C4-2B (cell line): ENCODE measurements at regions not wholly inside any gene's neighbourhood (a gene's known extent, or its start where the extent isn't known, plus 50 kb on each side); places are given as distances from the start of the nearest gene placed in this dataset.

Experiments
- H3K27ac ChIP-seq: fragments of 450-650 bp; 2 replicates; pipeline ENCODE4 v1.5.1; 2017
- CTCF ChIP-seq: fragments of 450-650 bp; conservative IDR thresholded peaks from 2 replicates; pipeline ENCODE4 v1.5.1; 2017; ENCODE audit warnings: mild to moderate bottlenecking
- ZFX ChIP-seq: fragments of 450-650 bp; IDR thresholded peaks from 2 replicates; pipeline ENCODE4 v1.6.1; 2017

- no peak for TF ChIP-seq CTCF
- TF ChIP-seq ZFX: no peak
- no peak overlapping the region for H3K27ac ChIP-seq
Measured at GRCh38 chr5:4113426-4113825, 517.8 kb downstream of the IRX1 start.

GRCh38 chr5:4113905-4114304, 518.3 kb downstream of the IRX1 start:
- TF ChIP-seq ZFX: no peak
- TF ChIP-seq CTCF: no peak
- H3K27ac ChIP-seq: no peak overlapping the region

DNA sequence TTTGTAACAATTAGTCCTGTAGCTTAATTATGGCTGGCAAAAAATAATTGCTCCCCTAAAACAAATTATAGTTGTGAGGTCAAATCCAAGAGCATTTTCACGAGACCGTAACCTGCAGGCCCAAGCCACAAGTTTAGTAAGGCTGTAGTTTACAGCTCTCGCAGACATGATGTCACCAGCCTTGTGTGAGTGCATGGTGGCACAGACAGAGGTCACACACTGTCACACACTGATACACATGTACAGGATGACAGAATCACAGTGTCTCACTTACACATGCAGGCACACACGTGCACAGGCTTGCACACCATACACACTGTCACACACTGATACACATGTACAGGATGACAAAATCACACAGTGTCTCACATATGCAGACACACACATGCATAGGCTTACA, 518.8 kb downstream of the IRX1 start:
- no peak overlapping the region for H3K27ac ChIP-seq
- TF ChIP-seq ZFX (no peak), CTCF (no peak)

DNA sequence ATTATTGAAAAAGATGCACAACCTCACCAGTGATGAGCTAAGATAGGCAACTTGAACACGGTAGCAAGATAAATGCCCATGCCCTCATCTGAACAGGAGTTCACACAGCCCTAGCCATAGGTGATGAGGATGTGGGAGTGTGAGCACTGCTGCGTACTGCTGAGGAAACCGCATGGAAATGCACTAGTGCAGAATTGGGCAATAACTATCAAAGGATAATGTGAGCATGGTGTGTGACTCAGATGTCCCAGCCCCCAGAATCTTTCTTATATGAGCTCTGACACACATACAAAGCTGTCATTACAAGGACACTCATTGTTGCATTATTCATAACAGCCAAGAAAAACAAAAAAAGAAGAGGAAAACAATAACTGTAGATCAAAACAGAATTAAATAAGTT, 521.2 kb downstream of the IRX1 start:
- no peak overlapping the region for H3K27ac ChIP-seq
- TF ChIP-seq CTCF (no peak), ZFX (no peak)

DNA sequence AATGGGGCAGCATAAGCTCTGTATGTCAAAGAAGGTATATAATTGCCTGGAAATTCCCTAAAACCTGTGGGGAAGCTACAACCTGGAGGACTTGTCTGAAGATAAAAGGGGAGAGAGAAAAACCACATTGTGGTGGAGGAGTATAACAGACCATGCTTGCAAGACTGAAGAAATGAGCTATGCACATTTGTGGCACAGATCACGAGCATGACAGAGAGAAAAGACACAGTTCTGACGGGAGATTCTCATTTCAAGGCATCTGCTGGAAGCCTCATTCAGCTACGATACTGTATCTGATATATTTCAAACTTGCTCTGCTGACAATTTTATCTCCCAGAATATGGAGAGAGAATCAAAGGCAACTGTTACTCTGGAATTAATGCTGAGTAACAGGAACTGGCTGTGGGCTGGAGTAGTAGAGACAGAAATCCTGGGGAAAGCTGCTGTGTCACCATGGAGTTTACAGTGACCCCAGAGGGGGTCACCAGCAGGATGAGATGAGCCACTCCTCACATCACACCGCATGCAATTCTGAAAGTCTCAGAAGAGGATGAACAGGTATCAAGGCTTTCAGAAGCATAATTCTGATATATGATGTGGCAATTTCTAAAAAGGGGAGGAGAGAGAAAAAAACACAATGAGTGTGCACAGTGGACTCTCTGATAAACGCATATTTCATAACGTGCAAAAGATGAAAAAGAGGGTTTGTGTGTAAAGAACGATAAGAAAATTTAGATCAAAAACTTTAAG, 528.8 kb downstream of the IRX1 start:
- H3K27ac ChIP-seq: no peak overlapping the region
- no peak for TF ChIP-seq CTCF
- TF ChIP-seq ZFX: no peak

DNA sequence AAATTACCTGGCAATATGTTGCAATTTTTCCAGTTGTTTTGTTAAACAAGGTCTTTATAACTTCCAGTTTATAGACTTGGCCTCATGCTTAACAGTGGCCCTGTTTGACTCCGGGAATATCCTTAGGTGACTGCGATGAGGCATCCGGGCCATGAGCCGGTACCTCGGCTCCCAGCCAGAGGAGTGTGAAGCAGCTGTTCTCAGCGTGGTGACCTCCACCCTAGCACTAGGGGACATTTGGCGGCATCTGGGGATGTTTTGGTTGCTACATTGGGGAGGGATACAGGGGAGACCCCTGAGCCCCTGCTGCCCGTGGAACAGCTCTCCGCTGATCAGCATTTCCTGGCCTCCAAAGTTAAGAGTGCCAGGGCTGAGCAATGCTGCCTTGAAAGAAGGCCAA, 533.4 kb downstream of the IRX1 start:
- TF ChIP-seq ZFX: no peak
- TF ChIP-seq CTCF: no peak
- H3K27ac ChIP-seq: no peak overlapping the region

DNA sequence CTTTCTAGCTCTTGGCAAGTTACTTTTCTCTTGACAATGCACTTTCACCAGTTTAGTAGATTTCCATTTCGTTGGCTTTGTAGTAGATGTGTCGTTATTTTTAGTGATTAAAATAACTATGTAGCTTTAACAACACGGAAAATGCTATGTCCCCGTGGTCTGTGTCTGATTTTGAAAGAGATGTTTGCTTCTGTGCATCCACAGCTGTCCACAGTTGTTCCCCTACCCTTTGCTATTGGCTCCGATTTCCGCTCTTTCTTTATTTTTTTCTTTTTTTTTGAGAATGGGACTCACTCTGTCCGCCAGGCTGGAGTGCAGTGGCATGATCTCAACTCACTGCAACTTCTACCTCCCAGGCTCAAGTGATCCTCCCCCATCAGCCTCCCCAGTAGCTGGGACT, 533.9 kb downstream of the IRX1 start:
- no peak for TF ChIP-seq CTCF
- TF ChIP-seq ZFX: no peak

More for the DNA sequence above, 533.9 kb downstream of the IRX1 start:
- no peak overlapping the region for H3K27ac ChIP-seq
